ENCODE measurements at regions not wholly inside any gene's neighbourhood (a gene's known extent, or its start where the extent isn't known, plus 50 kb on each side); places are given as distances from the start of the nearest gene placed in this dataset.
"Not testable (repeated sequence)": the region's sequence is repeated elsewhere in the genome, so short reads cannot be mapped to it uniquely, and the experiment has no call there.

- CTCF ChIA-PET, result no interaction called here
- Histone ChIP-seq H3K9ac (ENCODE audit: low read length) (no peak overlapping the region), H2AFZ (ENCODE audit: low read length) (no peak overlapping the region), H3K27ac (ENCODE audit: low read length) (no peak overlapping the region), H3K4me3 (ENCODE audit: low read length) (no peak overlapping the region), H3F3A (ENCODE audit: low read length, unreplicated experiment) (peaks cover 5% of the 10 kb centered on the region), H3K9me2 (replicated peaks; ENCODE audit: low read length) (no peaks in the 10 kb centered on the region), H3K9me3 (ENCODE audit: low read length) (no peaks in the 10 kb centered on the region), H3K27me3 (ENCODE audit: low read length) (no peaks in the 10 kb centered on the region), H3K4me1 (ENCODE audit: insufficient read depth, low read length) (peaks cover 30% of the 10 kb centered on the region), H3K4me2 (ENCODE audit: low read length) (no peak overlapping the region), H3K79me2 (ENCODE audit: low read length) (no peaks in the 10 kb centered on the region), H3K36me3 (ENCODE audit: low read depth, low read length) (no peaks in the 10 kb centered on the region; the same call in 1 of the 2 replicates), H4K20me1 (ENCODE audit: low read length) (no peaks in the 10 kb centered on the region)
- ATAC-seq (no peak), DNase-seq (no peak)
- no TSS peak for BruUV-seq (replicated peaks)
- POLR2A ChIA-PET (ENCODE audit: unreplicated experiment), result interaction anchor here (0.6 kb wide), 1 partner anchor 294 kb away, joined by 3 read pairs; no protein-coding TSS in a partner anchor
- intact Hi-C loops (cut with micrococcal nuclease), result no loop called here
- TF ChIP-seq CTCF (conservative IDR thresholded peaks at IDR 0.05; ENCODE audit: low read depth, low read length) (no peak), EZH2phosphoT487 (IDR thresholded peaks at IDR 0.05; ENCODE audit: borderline replicate concordance, low read length) (no peak), EZH2 (IDR thresholded peaks at IDR 0.05; ENCODE audit: low read length, unreplicated experiment) (no peak)
These were observed 138.8 kb upstream of the HMGN3 start for GRCh38 chr6:79373246-79373645.

- Histone ChIP-seq H3K27ac (ENCODE audit: low read length) (no peak overlapping the region), H2AFZ (ENCODE audit: low read length) (no peak overlapping the region), H3K4me1 (ENCODE audit: insufficient read depth, low read length) (peaks cover 25% of the 10 kb centered on the region), H4K20me1 (ENCODE audit: low read length) (no peaks in the 10 kb centered on the region), H3K36me3 (ENCODE audit: low read depth, low read length) (no peaks in the 10 kb centered on the region; the same call in 1 of the 2 replicates), H3K4me2 (ENCODE audit: low read length) (no peak overlapping the region), H3K9me2 (replicated peaks; ENCODE audit: low read length) (no peaks in the 10 kb centered on the region), H3K79me2 (ENCODE audit: low read length) (no peaks in the 10 kb centered on the region), H3K9ac (ENCODE audit: low read length) (no peak overlapping the region), H3K4me3 (ENCODE audit: low read length) (no peak overlapping the region), H3K9me3 (ENCODE audit: low read length) (no peaks in the 10 kb centered on the region), H3F3A (ENCODE audit: low read length, unreplicated experiment) (peaks cover 5% of the 10 kb centered on the region), H3K27me3 (ENCODE audit: low read length) (no peaks in the 10 kb centered on the region)
- CTCF ChIA-PET, result no interaction called here
- intact Hi-C loops (cut with micrococcal nuclease), result no loop called here
- no peak for DNase-seq
- TF ChIP-seq CTCF (conservative IDR thresholded peaks at IDR 0.05; ENCODE audit: low read depth, low read length) (no peak), EZH2 (IDR thresholded peaks at IDR 0.05; ENCODE audit: low read length, unreplicated experiment) (no peak), EZH2phosphoT487 (IDR thresholded peaks at IDR 0.05; ENCODE audit: borderline replicate concordance, low read length) (no peak)
- ATAC-seq, result no peak
- BruUV-seq (replicated peaks), result no TSS peak
- POLR2A ChIA-PET (ENCODE audit: unreplicated experiment), result no interaction called here
These were observed 138.3 kb upstream of the HMGN3 start for GRCh38 chr6:79372757-79373156.

DNA sequence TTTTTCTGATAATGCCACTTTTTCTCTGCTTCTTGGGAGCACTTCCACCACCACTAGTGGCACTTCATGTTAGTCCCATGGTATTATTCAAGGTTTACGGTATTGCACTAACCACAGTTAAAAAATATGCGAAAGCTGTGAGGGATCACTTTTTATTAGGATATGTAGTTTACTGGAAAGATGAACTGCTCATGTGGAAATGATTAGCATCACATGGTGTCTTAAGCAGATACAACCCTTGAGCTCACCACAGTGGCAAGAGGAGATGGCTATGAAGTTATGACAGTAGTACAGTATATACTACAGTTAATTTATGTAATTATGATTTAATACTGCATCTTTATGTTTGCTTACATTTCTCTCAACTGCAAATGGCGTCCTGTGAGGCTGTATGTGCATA lies 134.5 kb upstream of the HMGN3 start:
- ChIA-PET CTCF (no interaction called here), POLR2A (ENCODE audit: unreplicated experiment) (no interaction called here)
- no peaks in the 10 kb centered on the region for H3K9me2 ChIP-seq (replicated peaks; ENCODE audit: low read length)
- H2AFZ ChIP-seq (ENCODE audit: low read length), result no peak overlapping the region
- H3K27me3 ChIP-seq (ENCODE audit: low read length), result no peaks in the 10 kb centered on the region
- H3K4me2 ChIP-seq (ENCODE audit: low read length), result no peak overlapping the region
- no peaks in the 10 kb centered on the region for H3F3A ChIP-seq (ENCODE audit: low read length, unreplicated experiment)
- H4K20me1 ChIP-seq (ENCODE audit: low read length), result no peaks in the 10 kb centered on the region
- TF ChIP-seq EZH2phosphoT487 (IDR thresholded peaks at IDR 0.05; ENCODE audit: borderline replicate concordance, low read length), result no peak
- TF ChIP-seq CTCF (conservative IDR thresholded peaks at IDR 0.05; ENCODE audit: low read depth, low read length), result no peak
- TF ChIP-seq EZH2 (IDR thresholded peaks at IDR 0.05; ENCODE audit: low read length, unreplicated experiment), result no peak
- DNase-seq, result no peak
- H3K27ac ChIP-seq (ENCODE audit: low read length), result no peak overlapping the region
- H3K4me3 ChIP-seq (ENCODE audit: low read length), result no peak overlapping the region
- no peaks in the 10 kb centered on the region for H3K4me1 ChIP-seq (ENCODE audit: insufficient read depth, low read length)
- H3K36me3 ChIP-seq (ENCODE audit: low read depth, low read length), result no peaks in the 10 kb centered on the region; the same call in 1 of the 2 replicates
- H3K79me2 ChIP-seq (ENCODE audit: low read length), result no peaks in the 10 kb centered on the region
- no peak overlapping the region for H3K9ac ChIP-seq (ENCODE audit: low read length)
- intact Hi-C loops (cut with micrococcal nuclease), result no loop called here
- no peaks in the 10 kb centered on the region for H3K9me3 ChIP-seq (ENCODE audit: low read length)
- no TSS peak for BruUV-seq (replicated peaks)
- no peak for ATAC-seq

DNA sequence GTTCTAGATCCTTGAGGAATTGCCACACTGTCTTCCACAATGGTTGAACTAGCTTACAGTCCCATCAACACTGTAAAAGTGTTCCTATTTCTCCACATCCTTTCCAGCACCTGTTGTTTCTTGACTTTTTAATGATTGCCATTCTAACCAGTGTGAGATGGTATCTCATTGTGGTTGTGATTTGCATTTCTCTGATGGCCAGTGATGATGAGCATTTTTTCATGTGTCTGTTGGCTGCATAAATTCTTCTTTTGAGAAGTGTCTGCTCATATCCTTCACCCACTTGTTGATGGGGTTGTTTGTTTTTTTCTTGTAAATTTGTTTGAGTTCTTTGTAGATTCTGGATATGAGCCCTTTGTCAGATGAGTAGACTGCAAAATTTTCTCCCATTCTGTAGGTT lies 129.0 kb upstream of the HMGN3 start:
- H3K9ac ChIP-seq (ENCODE audit: low read length); H3K4me3 ChIP-seq (ENCODE audit: low read length); H3K9me2 ChIP-seq (replicated peaks; ENCODE audit: low read length); H3K4me1 ChIP-seq (ENCODE audit: insufficient read depth, low read length); H3K27me3 ChIP-seq (ENCODE audit: low read length); H3K4me2 ChIP-seq (ENCODE audit: low read length); BruUV-seq (replicated peaks); H3K36me3 ChIP-seq (ENCODE audit: low read depth, low read length); H3K79me2 ChIP-seq (ENCODE audit: low read length); H4K20me1 ChIP-seq (ENCODE audit: low read length); H3K9me3 ChIP-seq (ENCODE audit: low read length); intact Hi-C loops (cut with micrococcal nuclease); POLR2A ChIA-PET (ENCODE audit: unreplicated experiment); DNase-seq; CTCF ChIA-PET; H2AFZ ChIP-seq (ENCODE audit: low read length); ATAC-seq; H3F3A ChIP-seq (ENCODE audit: low read length, unreplicated experiment); H3K27ac ChIP-seq (ENCODE audit: low read length): not testable (repeated sequence)

All from PC-3 (cell line).